GM19397 (cell line): ENCODE measurements at regions not wholly inside any gene's neighbourhood (a gene's known extent, or its start where the extent isn't known, plus 50 kb on each side); places are given as distances from the start of the nearest gene placed in this dataset.

Experiments used
- ATAC-seq: cut with Tn5 transposase; IDR thresholded peaks from one replicate; pipeline ENCODE4 v1.9.1; 2021; ENCODE audit warnings: mild to moderate bottlenecking, moderate library complexity; ENCODE audit not compliant: unreplicated experiment

DNA sequence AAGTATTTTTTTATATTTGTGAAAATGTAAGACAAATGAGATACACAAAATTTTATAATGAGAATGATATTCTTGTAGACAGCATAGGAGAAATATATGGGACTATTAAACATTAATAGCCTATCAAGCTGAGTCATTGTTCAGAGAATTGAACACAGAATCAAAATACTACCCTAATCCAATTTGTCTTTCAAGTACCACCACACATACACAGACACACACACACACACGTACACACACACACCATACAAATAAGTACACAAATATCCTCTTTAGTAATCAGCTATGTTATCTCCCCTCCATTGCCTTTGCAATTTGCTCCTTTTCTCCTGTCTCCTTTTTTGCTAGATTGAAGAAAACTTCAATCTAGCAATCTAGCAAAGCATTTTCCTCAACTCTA is 499.3 kb downstream of the FOXG1 start:
- no peak for ATAC-seq

DNA sequence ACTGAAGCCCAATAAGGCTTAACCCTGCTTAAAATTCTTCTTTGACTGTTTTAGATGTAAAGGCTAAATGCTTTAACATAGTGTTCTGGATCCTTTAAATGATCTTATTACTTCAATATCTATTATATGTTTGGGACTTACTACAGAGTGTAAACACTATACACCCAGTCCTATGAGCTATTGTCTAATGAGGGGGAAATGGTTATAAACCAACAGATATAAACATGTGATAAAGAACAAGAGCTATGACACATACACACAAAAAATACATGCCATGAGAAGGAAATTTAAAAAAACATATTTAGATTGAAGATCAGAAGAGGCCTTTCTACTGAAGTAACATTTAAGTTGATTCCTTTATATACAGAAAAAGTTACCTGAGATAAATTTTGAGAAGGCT is 505.1 kb downstream of the FOXG1 start:
- ATAC-seq: no peak

DNA sequence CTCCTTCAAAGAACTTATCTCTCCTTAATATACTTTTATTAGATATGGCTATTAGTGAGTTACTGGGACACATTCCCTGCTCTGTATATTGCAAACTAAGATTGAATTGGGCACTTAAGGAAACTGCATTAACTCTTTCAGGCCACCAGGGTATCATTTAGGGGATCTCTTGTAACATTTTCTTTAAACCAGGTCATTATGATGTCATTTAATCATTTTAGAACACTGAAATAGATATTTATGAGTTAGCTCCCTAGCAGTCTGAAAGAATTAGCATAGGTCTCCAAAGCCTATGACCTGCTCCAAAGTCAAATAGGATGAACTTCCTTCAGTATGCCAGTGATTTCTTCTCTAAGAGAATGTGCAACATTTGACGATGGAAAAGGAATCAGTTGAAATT is 506.9 kb downstream of the FOXG1 start:
- ATAC-seq: no peak

DNA sequence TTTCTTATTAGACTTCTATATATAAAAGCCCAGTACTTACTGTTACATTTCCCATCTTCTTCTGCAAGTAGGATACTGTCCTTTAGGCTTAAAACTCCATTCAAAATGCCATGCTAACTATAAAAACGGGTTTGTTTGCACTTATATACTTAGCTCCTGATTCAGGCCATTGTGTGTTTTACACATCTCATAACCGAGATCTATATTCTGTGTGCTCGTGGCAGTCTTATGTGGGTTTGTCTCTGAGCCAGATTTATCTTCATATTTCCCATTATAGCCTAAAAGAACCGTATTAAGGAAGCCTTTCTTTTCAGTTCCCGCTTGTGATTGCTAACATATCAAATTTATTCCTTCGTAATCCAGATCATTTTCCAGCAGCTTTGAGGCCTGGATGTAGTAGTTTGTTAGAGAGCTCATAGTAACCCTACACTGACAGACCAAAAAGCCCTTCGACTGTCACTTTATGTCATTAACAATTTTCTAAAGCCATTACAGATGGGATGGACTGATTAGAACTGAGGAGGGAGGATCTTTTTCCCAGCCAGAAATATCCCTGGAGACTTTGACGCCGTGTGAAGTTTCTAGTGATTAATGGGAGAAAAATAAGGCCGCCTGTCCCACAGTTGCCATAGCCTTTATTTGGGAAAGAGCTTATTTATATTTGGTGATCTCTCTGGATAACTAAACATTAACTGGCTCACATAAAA is 508.5 kb downstream of the FOXG1 start:
- no peak for ATAC-seq

DNA sequence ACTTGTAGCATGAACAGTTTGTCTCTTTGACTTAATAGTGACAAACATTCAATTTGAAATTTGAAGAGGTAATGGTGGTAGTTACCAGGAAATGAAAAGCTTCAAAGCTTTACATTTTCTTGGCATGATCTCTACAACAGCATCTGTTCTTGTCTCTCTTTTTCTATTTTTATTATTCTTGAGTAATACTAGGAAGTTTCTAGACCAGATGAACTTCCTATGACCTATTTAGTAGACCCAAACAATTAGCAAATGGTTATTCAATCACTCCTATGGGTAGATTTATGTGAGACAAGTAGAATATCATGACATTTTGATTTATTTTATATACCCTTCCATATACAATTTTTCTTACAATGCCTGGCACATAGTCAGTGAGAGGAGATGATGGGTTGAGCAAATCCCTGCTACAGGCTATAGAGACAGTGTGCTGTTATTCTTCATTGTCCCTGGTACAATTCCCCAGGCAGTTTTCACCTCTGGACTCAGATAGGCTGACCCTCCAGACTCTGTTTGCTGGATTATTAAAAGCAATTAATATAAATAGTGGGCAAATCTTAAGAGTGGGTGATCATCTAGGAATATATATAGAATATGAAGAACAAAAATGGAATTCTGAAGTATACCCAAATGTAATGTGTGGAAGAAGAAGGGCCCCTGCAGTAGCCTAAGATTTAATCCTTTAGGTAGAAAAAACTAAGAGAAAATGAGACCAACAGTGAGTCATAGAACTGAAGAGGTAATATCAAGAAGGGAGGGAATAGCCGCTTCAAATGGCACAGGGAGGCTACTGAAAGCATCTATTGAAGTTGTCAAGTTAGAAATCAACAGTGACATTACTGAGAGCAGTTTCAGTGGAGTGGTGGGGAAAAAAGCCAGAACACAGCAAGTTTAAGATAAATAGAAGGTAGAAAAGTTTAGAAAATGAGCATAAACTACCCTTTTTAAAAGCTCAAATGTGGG is 512.0 kb downstream of the FOXG1 start:
- no peak for ATAC-seq

DNA sequence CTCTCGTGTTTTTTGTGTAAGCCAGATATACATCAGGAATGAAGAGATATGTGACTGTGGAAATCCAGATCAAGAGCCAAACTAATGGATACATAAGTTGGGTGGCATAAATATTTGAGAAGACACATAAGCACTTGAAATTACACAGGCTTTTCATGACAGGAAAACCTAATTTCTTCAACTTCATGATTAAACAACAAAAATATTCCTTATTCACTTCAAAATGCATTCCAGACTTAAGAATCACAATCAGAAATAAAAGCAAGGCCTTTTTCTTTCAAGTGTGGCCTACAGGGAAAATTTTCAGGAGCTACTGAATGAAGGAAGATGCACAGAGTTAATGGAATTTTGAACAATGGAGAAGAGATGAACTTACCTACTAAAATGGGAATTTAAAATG is 515.6 kb downstream of the FOXG1 start:
- ATAC-seq: no peak

DNA sequence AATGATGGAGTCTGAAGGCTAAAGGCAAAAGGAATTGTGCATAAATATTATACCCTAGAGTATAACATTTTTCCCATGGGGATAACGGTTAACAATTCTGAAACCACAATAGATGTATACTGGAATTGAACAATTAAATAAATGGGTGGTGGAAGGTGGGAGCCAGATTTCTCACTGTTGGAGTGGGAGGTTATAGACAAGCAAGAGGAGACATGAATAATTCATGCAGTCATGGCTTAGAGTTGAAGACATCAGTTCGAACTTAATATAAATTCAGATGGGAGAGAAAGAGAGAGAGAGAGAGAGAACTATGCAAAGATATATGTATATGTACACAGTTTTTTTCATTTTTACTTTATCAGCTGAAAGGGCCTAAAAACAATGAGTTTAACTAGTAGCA is 523.9 kb downstream of the FOXG1 start:
- no peak for ATAC-seq

DNA sequence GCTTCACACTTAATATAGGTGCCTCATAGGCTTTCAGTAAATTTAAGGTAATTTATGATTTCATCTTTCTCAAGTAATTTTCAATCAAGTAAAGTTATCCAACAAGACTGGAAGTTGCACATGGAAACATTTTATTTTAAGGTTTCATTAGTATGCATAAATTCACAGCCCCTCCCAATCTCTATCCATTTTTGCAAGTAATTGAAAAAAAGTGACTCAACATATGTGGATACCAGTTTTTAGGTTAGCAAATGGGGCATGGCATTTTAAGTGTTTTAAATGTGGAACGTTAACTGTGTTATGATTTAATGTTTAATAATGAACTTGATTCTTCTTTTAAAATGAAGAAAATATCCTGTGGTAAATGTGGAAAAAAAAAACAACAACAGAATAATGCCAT is 532.8 kb downstream of the FOXG1 start:
- no peak for ATAC-seq

DNA sequence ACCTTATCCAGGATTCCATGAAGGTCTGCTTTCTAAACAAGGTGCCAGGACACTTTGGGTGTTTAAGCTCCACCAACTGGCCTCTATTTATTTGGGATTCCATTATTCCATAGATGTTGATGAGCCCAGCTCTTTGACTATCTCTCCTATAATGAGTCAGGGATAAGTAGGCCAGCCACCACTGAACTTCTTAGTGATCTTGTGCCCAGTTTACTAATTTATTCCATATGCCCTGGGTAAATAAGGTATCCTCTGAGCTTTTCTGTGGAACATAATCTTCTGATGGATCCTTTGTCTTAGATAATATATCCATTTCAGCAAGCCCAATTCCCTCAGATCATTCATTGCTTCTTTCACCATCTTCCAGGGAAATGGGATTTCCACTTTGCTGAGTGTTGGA is 535.0 kb downstream of the FOXG1 start:
- no peak for ATAC-seq

DNA sequence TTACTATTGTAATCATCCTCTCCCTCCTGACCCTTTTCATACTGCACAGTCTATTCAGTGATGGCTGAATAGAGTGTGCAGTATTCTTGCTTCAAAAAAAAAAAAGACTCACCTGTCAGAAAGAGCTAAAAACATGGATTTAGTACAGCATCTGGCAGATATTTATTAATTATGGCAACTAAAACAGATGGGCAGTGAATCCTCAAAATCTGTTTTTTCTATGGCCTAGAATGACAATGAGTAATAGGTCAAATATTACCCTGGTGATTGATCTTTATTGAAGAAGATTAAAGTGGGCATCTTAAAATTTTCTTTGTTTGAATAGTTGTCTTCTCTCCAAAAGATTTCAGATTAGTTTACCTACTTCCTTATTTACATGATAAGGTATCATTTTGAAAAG is 543.6 kb downstream of the FOXG1 start:
- ATAC-seq: no peak

DNA sequence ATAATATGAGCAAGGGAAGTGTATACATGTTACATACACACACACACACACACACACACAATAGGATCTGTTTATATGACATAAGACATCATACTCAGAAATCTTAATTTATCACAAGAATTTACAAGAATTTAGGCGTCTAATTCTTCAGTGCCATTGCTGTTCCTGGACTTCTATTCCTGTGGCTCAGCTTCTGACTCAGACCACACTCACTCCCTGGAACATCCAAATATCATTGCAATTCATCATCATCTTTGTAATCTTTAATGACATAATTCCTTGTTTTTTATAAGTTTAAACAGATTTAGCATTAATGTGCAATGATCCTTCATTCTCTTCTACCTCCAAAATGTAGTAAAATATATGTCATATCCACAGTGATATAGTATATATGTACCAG is 544.2 kb downstream of the FOXG1 start:
- ATAC-seq: no peak

DNA sequence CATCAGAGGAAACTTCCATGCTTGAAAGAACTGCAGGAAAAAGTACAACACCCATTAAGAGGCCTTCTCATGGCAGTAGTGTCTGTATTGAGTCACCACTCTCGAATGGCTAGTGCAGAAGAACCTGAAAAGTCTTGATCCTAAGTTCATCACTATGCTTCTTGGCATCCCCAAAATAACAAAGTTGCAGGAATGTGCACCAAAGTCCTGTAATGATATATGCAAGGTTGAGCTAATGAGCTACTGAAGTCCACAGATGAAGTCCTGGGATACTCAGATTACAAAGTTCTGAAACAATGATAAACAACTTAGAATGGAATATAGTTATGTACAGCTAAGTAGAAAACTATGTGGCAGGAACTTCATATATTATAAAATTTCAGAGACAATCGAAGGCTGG is 545.4 kb downstream of the FOXG1 start:
- ATAC-seq: no peak

DNA sequence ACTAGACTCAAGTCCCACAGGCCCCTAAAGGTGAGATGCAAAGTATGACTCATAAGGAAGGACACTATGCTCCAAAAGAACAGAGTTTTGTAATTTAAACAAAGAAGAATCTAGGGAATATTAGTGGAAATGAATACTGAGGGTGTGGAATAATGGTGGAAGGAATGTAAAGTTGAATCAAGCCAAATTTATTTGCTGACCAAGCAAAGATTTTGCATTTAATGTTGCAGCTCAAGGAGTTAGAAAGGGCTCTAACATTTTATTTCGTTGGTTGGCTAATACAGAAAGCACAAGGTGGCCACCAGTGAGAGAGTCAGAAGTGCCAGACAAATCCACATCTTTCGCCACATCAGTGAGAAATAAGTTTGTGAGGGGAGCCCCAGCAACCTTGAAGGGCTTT is 550.3 kb downstream of the FOXG1 start:
- ATAC-seq: no peak

DNA sequence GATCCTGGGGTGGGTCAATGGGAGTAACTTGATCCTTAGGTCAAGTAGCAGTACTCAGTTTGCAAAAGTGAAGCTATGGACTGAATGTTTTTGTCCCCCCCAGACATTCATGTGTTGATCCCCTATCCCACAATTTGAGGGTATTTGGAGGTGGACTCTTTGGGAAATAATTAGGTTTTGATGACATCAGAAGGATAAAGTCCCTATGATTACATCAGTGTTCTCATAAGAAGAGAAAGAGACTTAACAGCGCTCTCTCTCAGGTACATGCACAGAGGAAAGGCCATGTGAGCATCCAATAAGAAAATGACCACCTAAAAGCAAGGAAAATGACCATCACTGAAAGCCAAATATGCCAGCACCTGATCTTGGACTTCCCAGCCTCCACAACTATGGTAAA is 550.8 kb downstream of the FOXG1 start:
- ATAC-seq: no peak

DNA sequence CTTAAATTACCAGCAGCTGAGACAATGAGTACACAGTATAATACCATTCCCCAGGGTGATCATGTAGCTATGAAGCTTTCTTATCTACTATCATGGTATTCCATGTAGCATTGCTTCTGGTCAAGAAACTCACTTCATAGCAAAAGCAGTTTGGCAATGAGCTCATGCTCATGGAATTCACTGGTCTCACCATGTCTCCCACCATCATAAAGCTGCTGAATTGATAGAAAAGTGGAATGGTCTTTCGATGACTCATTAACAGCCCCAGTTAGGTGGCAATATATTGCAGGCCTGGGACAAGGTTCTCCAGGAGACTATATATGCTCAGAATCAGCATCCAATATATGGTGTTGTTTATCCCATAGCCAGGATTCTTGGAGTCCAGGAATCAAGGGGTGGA is 553.7 kb downstream of the FOXG1 start:
- ATAC-seq: no peak

DNA sequence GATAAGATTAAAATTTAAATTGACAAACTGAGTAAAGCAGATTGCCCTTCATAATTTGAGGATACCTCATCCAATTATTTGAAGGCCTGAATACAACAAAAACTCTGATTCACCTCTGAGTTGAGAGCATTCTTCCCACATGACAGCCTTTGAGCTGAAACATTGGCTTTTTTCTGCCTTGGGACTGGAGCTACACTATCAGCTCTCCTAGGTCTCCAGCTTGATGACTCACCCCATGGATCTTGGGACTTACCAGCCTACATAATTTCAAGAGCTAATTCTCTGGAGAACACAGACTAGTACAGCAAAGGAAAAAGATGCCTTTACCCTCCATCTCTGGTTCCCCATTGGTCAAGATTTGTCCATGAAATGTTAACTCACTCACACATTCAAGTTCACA is 555.1 kb downstream of the FOXG1 start:
- ATAC-seq: no peak

DNA sequence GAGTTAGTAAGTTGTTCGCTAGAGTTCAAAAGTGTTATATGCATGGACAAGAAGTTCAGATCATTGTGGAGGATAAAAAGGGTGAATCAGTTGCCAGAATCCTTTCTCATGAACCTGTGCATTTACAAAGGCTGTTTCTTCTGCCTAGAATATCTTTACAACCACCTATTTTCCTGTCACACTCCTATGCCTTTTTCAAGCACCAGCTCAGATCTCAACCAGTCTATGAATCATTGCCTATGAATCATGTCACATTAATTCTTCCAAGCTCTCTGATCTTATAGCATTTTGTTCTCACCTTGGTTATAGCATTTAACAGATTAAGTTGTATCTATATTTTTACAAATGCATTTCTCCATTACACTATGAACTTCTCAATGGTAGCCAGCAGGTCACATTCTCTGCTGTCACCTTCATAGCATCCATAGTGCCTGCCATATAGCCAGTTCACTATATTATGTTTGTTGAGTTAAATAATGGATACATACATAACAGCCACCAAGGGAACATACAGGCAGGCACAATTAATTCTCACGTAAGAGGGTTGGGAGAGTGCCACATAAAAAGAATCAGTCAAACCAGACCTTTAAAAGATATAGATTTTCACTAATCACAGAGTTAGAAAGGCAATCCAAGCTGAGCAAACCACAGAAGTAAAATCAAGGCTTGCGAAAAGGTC is 573.0 kb downstream of the FOXG1 start:
- no peak for ATAC-seq

DNA sequence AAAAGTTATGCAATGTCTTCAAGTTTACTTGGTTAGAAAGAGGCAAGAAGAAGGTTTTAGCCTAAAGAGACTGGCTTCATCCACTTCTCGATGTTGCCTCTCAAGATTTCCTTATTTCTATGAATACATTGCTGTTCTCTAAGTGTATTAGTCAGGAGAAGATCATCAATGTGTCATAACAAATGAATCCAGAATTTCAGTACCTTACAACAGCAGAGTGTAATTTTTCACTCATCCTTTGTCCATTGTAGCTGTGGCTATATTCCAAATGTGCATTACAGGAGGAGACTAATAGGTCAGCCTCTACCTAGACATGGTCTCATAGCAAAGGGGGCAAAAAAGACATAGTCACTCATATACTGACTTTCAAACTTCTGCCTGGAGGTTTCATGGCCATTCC is 579.1 kb downstream of the PRKD1 start:
- no peak for ATAC-seq

DNA sequence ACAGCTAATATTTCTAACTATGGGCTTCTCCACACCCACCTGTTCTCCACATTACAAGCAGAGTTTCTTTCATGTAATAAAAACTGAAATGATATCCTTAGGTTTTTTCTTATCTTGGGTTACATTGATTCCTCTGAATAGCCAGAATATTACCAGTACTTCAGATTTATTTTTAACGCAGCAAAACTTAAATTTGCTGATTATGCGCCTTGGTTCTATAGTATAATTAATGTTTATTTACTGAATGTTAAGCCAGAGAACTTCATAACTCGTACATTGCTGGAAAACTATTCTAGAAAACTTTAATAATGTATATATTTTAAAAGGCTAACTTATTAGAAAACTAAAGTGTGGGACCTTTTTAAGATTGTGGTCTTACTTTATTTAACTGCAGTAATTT is 577.2 kb downstream of the PRKD1 start:
- no peak for ATAC-seq

DNA sequence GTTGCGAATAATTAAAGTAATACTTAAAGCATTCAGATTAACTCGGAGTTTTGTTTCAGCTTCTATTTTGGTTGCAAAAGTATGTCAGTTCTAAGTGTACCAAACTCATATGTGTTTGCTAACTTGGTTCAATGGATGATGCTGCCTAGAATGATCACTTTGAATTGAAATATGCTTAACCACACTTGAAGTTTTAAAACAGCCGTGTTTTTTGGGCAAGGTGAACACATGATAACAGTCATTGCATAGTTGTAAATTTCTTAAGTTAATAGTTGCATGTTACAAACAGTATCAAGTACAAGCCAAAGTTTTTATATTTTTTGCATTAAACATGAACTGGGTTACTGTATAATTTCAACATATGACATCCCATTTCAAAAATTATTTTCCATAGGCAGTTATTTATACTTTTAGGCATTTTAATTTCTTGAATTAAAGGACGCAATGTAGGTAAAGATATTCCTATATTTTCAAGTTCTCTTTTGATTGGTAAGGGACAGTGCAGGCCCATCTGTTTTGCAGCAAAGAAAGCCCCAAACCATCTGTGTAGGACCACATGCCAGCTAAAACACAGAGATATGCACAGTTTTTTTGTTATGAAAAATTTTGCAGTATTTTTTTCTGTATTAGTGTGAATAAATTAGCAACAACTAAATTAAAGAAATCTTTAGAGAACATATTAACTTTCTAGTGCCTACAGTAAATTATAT is 575.5 kb downstream of the PRKD1 start:
- no peak for ATAC-seq

DNA sequence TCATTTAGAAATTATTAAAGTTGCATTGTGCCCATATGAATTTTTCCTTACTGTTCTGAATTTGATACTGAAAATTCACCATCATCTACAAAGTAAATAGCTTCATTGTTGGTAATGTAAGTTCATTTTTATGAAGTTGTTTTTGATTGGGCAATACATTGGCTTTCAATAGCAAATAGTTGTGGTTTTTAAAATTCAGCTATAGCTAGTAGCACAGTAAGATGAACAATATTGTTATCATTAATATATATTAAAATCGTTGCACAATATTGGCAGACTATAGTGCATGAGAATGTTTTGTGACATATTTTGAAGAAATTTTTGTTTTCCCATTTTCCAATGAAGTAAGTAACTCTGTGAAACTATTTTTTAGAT is 575.0 kb downstream of the PRKD1 start:
- ATAC-seq: no peak
